HUDEP-2 (cell line): ENCODE measurements at regions not wholly inside any gene's neighbourhood (a gene's known extent, or its start where the extent isn't known, plus 50 kb on each side); places are given as distances from the start of the nearest gene placed in this dataset.

Experiments
- DNase-seq, 76 experiments: peaks; one replicate each; lab custom pipeline; 2025; ENCODE audit not compliant: unreplicated experiment in 76 of 76; lab: John Stamatoyannopoulos, UW

DNA sequence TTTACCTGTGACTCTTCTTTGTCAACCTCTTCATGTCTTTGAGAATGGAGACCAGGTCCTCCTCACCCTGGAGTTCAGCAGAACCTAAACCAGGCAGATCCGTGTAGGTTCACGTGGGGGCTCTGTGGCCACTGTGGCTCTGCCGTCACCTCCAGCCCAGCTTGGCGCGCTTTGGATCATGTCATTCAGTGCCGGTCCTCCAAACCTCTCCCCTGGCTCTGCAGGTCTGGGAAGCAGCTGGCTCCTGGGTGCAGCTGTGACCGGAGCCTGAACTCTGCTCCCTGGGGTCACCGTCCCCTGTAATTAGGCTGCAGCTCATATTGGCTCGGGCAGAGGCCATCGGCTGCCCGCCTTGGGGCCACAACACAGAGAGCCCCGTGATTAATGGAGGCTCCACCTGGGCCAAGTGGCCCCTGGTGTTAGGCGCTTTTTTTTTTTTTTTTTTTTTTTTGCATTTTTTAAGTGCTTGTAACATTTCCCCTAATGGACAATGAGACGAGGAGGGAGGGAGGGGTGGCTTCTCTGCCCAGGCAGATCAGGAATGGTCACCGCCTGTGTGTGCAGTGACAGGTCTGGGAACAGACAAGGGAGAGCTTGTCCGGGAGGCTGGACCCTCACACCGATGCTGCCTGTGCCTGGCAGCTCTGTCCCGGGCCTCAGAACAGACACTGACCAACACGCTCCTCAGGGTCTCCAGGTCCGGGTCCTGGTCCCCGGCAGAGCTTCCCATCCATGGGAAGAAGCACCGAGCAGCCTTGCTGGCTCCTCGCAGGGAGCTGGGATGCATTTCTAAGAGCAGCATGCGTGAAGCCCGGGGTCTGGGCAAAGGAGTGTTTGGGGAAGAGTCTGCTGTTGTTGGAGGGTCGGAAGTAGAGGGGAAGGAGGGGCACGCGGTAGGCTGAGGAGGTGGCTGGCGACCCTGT lies 247.9 kb downstream of the SEC14L1 start:
- no peak for DNase-seq

- DNase-seq: no peak
These were observed 250.1 kb downstream of the SEC14L1 start for GRCh38 chr17:77390870-77391269.

DNA sequence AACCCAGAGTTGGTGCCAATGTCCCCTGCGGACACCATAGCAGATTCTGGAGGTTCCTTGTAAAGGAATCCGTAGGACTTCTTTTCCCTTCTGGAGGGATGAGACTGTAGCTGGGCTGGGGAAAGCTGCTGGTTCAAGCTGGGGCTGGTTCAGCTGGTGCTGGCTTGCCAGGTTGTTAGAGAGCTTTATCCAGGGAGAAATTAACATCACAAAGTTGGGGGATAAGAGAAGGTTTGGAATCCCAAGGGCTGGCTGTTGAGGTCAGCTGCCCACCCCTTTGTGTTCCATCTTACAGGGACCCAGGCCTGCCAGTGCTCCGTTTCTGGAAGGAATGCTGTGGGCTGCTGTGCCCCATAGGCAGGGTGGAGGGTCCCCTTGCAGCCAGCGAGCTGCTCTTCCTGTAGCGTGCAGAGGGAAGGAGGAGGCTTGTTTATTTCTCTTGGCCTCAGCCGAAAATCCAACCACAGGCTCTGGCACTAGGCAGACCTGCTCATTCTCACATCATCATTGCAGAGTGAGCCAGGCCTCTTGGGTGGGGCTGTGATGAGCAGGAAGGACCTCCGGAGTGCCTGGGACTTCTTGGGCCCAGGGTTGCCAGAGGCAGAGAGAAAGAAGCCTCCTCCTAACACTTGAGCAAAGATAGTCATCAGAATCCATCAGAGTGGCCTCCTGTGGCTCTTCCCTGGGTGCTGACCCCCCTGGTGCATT lies 251.1 kb downstream of the SEC14L1 start:
- no peak for DNase-seq

DNA sequence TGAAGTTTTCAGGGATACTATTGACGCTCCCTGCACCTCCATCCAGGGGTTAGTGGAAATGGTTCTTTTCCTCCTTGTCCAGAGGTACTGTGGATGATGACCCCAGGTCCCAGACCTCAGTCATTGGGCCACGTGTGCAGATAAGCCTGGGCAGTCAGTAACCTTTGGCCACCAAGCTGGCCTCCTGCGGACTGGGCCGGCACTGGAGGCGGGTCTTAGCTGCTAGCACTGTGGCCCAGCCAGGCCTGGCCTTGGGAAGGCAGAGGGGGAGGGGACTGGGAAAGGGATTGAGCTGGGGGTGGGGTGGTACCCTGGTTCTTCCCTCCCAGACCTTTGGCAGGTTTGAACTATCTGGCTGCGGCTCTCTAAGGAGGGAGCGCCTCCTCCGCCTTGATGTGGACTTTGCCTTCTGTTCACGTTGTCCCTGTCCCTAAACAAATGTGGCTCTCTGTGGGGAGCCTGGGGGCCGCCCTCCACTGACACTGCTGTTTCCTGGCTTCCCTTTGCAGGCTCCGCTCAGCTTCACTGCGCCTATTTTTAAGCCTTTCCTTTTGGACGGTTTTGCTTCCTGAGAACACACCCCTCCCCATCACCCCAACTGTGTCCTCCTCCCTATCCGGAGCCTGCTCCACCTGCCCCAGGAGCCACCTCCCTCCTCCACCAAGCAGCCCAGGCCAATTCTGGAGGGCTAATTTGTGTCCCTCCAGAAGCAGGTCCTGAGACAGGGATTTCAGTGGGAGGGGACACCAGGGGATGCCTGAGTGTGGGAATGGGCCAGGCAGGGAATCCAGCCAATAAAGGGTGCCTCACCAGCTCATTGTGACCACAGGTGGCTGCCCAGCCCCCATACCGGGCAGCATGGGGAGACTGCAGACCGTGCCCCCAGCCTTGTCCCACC lies 251.9 kb downstream of the SEC14L1 start:
- DNase-seq: no peak

GRCh38 chr17:77393274-77393600 lies 252.5 kb downstream of the SEC14L1 start:
- DNase-seq: no peak

DNA sequence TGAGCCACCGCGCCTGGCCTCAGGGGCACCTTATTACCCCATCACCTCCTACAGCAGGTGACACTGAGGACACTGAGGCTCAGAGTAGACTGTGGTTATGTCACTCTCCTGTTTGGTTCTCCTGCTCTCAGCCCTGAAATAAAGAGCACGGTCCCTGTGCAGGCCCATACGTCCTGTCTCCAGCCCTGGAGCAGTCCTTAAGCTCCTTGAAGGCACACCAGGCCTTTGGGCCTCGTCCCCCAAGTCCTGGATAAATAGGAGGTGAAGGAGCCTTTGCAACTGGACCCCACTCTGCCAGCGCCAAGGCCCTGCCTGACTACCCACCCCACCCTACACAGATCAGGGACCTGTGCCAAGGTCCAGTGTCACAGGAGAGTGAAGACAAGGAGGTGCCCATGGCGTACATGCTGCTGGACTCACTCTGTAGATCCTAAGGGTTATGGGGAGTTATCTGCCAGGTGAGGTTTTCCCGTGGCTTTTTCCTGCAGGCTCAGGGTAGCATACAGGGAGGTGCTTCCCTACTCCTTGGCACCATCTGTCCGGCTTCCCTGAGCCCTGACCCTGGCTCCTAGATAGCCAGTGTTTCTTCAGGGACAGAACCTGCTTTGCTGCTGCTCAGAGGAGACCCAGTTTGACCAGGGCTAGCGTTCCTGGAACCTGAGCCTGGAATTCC lies 253.2 kb downstream of the SEC14L1 start:
- no peak for DNase-seq

DNA sequence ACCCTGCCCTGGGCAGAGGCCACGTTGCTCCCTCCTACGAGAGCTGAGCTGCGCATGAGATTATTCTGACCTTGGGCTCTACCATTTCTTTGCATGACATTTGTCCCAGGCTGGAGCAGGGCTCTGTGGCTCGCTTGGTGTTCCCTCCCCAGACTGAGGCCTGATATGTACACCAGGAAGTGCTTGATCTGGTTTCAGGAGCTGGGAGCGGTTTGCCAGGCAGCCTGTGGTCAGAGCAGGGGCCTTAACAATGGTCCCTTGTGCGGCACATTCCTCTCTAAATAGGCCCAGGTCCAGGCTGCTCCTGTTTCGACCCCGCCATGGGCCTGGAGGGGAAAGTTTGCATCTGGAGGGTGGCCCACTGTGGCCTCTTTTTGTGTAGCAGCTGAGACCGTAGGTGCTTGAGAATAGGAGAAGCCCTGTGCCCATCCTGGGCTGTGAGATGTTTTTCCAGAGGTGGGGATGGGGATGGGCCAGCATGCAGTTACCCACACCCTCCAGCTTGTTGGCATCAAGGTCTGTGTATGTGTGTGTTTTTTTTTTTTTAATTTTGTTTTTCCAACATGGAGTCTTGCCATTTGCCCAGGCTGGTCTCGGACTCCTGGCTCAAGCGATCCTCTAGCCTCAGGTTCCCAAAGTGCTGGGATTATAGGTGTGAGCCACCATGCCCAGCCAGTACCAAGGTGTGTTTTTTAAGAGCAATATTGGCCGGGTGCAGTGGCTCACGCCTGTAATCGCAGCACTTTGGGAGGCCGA lies 253.9 kb downstream of the SEC14L1 start:
- DNase-seq: no peak

DNA sequence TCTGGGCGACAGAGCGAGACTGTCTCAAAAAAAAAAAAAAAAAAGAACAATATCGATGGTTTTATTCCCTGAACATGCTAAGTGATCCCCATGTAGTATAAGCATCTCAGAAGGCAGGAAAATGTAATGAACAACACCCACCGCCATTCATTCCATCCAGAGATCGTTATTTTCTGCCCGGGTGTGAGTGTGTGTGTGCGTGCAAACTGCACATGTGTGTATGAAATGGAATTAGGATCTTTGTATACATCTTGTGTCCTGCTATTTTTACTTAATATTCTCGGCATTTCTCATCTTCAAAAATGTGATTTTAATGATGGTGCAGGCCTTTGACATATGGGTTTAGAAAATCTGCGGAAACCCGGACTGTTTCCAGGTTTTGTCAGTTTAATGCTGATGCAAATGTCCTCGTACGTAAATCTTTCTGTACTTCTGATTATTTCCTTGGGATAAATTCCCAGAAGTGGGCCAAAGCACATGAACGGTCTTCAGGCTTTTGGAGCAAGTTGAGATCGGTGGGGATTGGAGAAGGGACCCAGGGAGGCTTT lies 254.8 kb downstream of the SEC14L1 start:
- no peak for DNase-seq

GRCh38 chr17:77396610-77397009 lies 255.8 kb downstream of the SEC14L1 start:
- DNase-seq: no peak

DNA sequence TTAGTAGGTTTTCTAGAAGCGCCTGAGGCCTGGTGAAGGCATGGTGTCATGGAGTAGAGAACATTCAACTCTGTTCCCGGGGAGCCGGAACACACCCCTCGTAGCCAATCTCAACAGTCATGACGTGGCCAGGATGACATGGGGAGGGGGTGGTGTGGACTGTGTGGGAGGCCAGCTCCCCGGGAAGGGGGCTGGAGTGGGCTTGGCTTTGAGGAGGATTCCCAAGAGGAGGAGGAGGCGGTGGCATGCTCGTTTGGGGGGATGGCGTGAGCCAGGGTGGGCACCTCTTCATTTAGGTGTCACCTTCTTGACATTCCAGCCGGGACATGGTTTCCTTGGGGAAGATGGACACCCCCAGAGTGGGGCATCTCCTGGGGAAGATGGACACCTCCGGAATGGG lies 257.5 kb downstream of the SEC14L1 start:
- DNase-seq: no peak

- no peak for DNase-seq
These were observed 258.7 kb downstream of the SEC14L1 start for GRCh38 chr17:77399319-77399957.

- DNase-seq: peak in 50 of 76 experiments; percentile 1 to 69 (median 31)
These were observed 259.7 kb downstream of the SEC14L1 start for GRCh38 chr17:77400445-77400870.

- DNase-seq: no peak
These were observed 261.5 kb downstream of the SEC14L1 start for GRCh38 chr17:77402159-77402731.

- DNase-seq: no peak
These were observed 263.1 kb downstream of the SEC14L1 start for GRCh38 chr17:77403854-77404253.

DNA sequence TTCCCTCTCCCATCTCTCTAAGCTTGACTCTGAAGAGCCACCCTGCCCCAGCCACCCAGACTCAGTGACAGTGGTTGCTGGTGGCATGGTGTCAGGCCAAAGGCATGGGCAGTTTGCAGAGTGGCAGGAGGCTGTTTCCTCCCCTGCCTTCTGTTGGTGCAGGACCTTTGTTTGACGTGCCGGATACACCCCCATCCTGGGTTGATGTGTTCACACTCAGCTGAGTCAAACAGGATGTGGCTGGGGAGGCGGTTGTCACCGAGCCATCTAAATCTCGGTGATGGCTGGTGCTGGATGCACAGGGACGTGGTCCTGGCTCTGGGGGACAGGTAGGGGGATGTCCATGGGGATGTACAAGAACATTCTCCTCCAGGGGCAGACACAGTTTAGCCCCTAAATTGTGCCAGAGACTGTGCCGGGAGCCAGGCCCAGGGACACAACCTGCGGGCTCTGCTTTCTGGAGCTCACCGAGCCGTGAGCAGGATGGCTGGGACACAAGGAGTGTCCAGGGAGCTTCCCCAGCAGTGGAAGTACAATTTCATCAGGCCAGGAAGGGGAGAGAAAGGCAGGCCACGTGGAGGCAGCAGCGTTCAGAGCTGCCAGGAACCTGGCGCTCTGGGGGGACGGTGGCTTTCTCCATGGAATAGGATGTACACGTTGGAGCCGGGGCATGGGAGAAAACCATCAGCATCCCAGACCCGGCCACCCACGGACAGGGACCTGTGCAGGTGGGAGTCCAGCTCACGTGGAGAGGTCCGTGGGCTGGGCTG lies 264.2 kb downstream of the SEC14L1 start:
- no peak for DNase-seq

- no peak for DNase-seq
These were observed 265.3 kb downstream of the SEC14L1 start for GRCh38 chr17:77405867-77406732.
